Endothelial cell of umbilical vein (primary cell): ENCODE measurements at regions not wholly inside any gene's neighbourhood (a gene's known extent, or its start where the extent isn't known, plus 50 kb on each side); places are given as distances from the start of the nearest gene placed in this dataset.

ENCODE experiments used
- BruUV-seq: library from RNA; stranded (reverse); fragments of 400-500 nt; replicated peaks from 2 replicates; lab custom pipeline; 2021; lab: Mats Ljungman, UMichigan
- CTCF ChIA-PET: fragments of 300-600, 350-600 bp; sonication (Branson Sonifier 250); formaldehyde crosslinking; loops from one replicate; lab custom pipeline; 2021; ENCODE audit warnings: antibody characterized with exemption, inconsistent platforms; lab: Charles Lee
- POLR2A ChIA-PET: fragments of 300-600, 350-600 bp; sonication (Branson Sonifier 250); formaldehyde crosslinking; loops from one replicate; lab custom pipeline; 2021; ENCODE audit warnings: antibody characterized with exemption, inconsistent platforms; lab: Charles Lee
- DNase-seq: peaks from one replicate; pipeline ENCODE4 v3.0.0-alpha.2; 2011; ENCODE audit warnings: low read depth, low spot score
- FAIRE-seq: peaks from 2 replicates; lab custom pipeline; 2011; peaks lifted over from hg19 to GRCh38; lab: Jason Lieb, UNC
- H2AFZ ChIP-seq: 2 replicates; pipeline ENCODE4 v1.6.0; 2012; ENCODE audit warnings: low read depth, low read length, control low read depth, inconsistent platforms
- H3K27ac ChIP-seq: 2 replicates; pipeline ENCODE4 v1.5.1; 2011; ENCODE audit warnings: low read depth, mild to moderate bottlenecking, control low read depth, low read length, moderate library complexity; ENCODE audit not compliant: insufficient read depth
- H3K27me3 ChIP-seq, 2 experiments: 2 replicates each; pipeline versions ENCODE4 v1.6.0 to v1.6.1; 2011; ENCODE audit warnings: low read length in 2 of 2, mixed read lengths in 1 of 2; ENCODE audit not compliant: control insufficient read depth in 2 of 2, insufficient read depth in 2 of 2
- H3K36me3 ChIP-seq, 2 experiments: 2 replicates in 1 of 2; 3 replicates in 1 of 2; pipeline ENCODE4 v1.5.1; 2011; ENCODE audit warnings: low read length in 2 of 2, mild to moderate bottlenecking in 1 of 2, moderate library complexity in 1 of 2; ENCODE audit not compliant: control insufficient read depth in 2 of 2, insufficient read depth in 2 of 2; ENCODE audit errors: extremely low read depth in 1 of 2
- H3K4me1 ChIP-seq: 3 replicates; pipeline ENCODE4 v1.5.1; 2011; ENCODE audit warnings: mild to moderate bottlenecking, low read length; ENCODE audit not compliant: control insufficient read depth, insufficient read depth; ENCODE audit errors: extremely low read depth
- H3K4me2 ChIP-seq: 2 replicates; pipeline ENCODE4 v1.6.1; 2011; ENCODE audit warnings: low read length, control low read depth, mixed read lengths; ENCODE audit not compliant: insufficient read depth
- H3K4me3 ChIP-seq, 3 experiments: fragments of 200-600 bp in 1 of 3; sonication (generic), shearing (Covaris generic) in 1 of 3; replicated peaks in 1 of 3; 2 replicates each; pipeline ENCODE4 v1.5.1; 2011 to 2016; ENCODE audit warnings: control low read depth in 3 of 3, low read length in 3 of 3, mild to moderate bottlenecking in 2 of 3, inconsistent platforms in 1 of 3, low read depth in 1 of 3, moderate library complexity in 1 of 3; ENCODE audit not compliant: insufficient read depth in 1 of 3
- H3K79me2 ChIP-seq: 2 replicates; pipeline ENCODE4 v1.6.0; 2012; ENCODE audit warnings: low read length, inconsistent platforms; ENCODE audit not compliant: control insufficient read depth, insufficient read depth
- H3K9ac ChIP-seq: replicated peaks from 2 replicates; pipeline ENCODE3; 2011; ENCODE audit warnings: low read length, control low read depth; ENCODE audit not compliant: insufficient read depth; ENCODE audit errors: extremely low read depth
- H3K9me1 ChIP-seq: replicated peaks from 3 replicates; pipeline ENCODE4 v1.6.0; 2011; ENCODE audit warnings: mild to moderate bottlenecking, low read length; ENCODE audit not compliant: control insufficient read depth, insufficient read depth; ENCODE audit errors: extremely low read depth
- H3K9me3 ChIP-seq: replicated peaks from 2 replicates; pipeline ENCODE4 v1.5.1; 2012; ENCODE audit warnings: low read length, inconsistent platforms; ENCODE audit not compliant: control insufficient read depth, insufficient read depth
- H4K20me1 ChIP-seq: replicated peaks from 2 replicates; pipeline ENCODE3; 2011; ENCODE audit warnings: mild to moderate bottlenecking, low read length; ENCODE audit not compliant: control insufficient read depth, insufficient read depth; ENCODE audit errors: extremely low read depth
- CTCF ChIP-seq, 2 donors: IDR thresholded peaks; 1 replicate in 1 of 2; 2 replicates in 1 of 2; pipeline ENCODE4 v1.5.1; 2011; ENCODE audit warnings: low read length in 2 of 2, mild to moderate bottlenecking in 2 of 2, moderate library complexity in 2 of 2, control low read depth in 1 of 2, inconsistent platforms in 1 of 2, low read depth in 1 of 2; ENCODE audit not compliant: insufficient read depth in 1 of 2; ENCODE audit errors: extremely low read depth in 1 of 2
- EZH2 ChIP-seq: IDR thresholded peaks from 2 replicates; pipeline ENCODE4 v1.6.1; 2012; ENCODE audit warnings: borderline replicate concordance, low read depth, mild to moderate bottlenecking, moderate library complexity, low read length, inconsistent platforms; ENCODE audit not compliant: severe bottlenecking
- GATA2 ChIP-seq: IDR thresholded peaks from 2 replicates; pipeline ENCODE4 v1.7.0; 2011; ENCODE audit warnings: low read depth, mild to moderate bottlenecking, moderate library complexity, mixed read lengths, low read length; ENCODE audit not compliant: insufficient read length, insufficient read depth
- JUN ChIP-seq: IDR thresholded peaks from 2 replicates; pipeline ENCODE4 v1.6.1; 2011; ENCODE audit warnings: borderline replicate concordance, low read depth; ENCODE audit not compliant: insufficient read length, insufficient read depth
- MYC ChIP-seq: IDR thresholded peaks from one replicate; pipeline ENCODE4 v1.6.1; 2011; ENCODE audit warnings: mild to moderate bottlenecking, low read depth, low read length
- POLR2A ChIP-seq: IDR thresholded peaks from 2 replicates; pipeline ENCODE4 v1.6.1; 2012; ENCODE audit warnings: low read depth, mild to moderate bottlenecking, control low read depth, low read length
- POLR2AphosphoS5 ChIP-seq: IDR thresholded peaks from 2 replicates; pipeline ENCODE4 v1.6.1; 2012; ENCODE audit warnings: low read depth, mild to moderate bottlenecking, control low read depth, low read length, moderate library complexity; ENCODE audit not compliant: insufficient read depth
- dilution Hi-C: fragments of 300-500 bp; cut with MboI; formaldehyde crosslinking; loops from one replicate; pipeline ENCODE4 v1.15.0; 2019; ENCODE audit warnings: low sequenced_read_pairs; ENCODE audit not compliant: extremely low pct_ligation_motif_present
- intact Hi-C: fragments of 100-400 bp; cut with micrococcal nuclease; formaldehyde crosslinking; loops from one replicate; pipeline ENCODE4 v1.10.0; 2022
- TF ChIP-seq, protein P1 (sequence below): IDR thresholded peaks from 2 replicates; pipeline ENCODE4 v1.6.1; 2011; ENCODE audit not compliant: insufficient read depth, insufficient read length

GRCh38 chr9:23502004-23502403 lies 324.0 kb downstream of the ELAVL2 start:
- dilution Hi-C loops, result no loop called here
- Histone ChIP-seq H3K9ac (no peak overlapping the region), H3K4me1 (no peaks in the 10 kb centered on the region), H3K27me3 (no peaks in the 10 kb centered on the region), H3K4me3 (no peak overlapping the region), H3K27ac (no peak overlapping the region), H3K79me2 (no peaks in the 10 kb centered on the region), H2AFZ (no peak overlapping the region), H3K4me2 (no peak overlapping the region), H3K36me3 (no peaks in the 10 kb centered on the region), H3K9me1 (no peaks in the 10 kb centered on the region), H3K9me3 (no peaks in the 10 kb centered on the region), H4K20me1 (no peaks in the 10 kb centered on the region)
- CTCF ChIA-PET, result no interaction called here
- TF ChIP-seq, protein P1, sequence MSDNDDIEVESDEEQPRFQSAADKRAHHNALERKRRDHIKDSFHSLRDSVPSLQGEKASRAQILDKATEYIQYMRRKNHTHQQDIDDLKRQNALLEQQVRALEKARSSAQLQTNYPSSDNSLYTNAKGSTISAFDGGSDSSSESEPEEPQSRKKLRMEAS, result no peak
- TF ChIP-seq EZH2, result no peak
- no peak for TF ChIP-seq JUN
- no peak for TF ChIP-seq GATA2
- TF ChIP-seq CTCF (IDR thresholded peaks at IDR 0.05; ENCODE audit: extremely low read depth in 1 of 2, insufficient read depth in 1 of 2, low read depth in 1 of 2, low read length in 2 of 2), result no peak
- intact Hi-C loops, result no loop called here
- no TSS peak for BruUV-seq
- FAIRE-seq (no peak), DNase-seq (no peak)
- POLR2A ChIA-PET, result no interaction called here

DNA sequence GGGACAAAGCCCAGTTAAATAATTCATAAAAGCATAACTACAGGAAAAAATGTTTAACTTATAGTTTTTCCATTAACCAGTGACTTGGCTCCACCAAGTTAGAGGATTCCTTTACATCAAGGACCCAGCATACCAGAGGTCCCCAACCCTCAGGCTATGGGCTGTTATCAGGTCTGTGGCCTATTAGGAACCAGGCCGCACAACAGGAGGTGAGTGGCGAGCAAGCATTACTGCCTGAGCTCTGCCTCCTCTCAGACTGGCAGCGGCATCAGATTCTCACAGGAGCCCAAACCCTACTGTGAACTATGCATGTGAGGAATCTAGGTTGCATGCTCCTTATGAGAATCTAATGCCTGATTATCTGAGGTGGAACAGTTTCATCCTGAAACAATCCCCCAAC lies 303.1 kb downstream of the ELAVL2 start:
- H3K9me1 ChIP-seq, result no peaks in the 10 kb centered on the region
- no peaks in the 10 kb centered on the region for H4K20me1 ChIP-seq
- dilution Hi-C loops (no loop called here), intact Hi-C loops (no loop called here)
- H3K27me3 ChIP-seq, result no peaks in the 10 kb centered on the region
- no peak overlapping the region for H3K9ac ChIP-seq
- no peak overlapping the region for H3K4me2 ChIP-seq
- H3K4me1 ChIP-seq, result no peaks in the 10 kb centered on the region
- CTCF ChIA-PET, result no interaction called here
- H3K27ac ChIP-seq, result no peak overlapping the region
- no peak for FAIRE-seq
- no peak overlapping the region for H2AFZ ChIP-seq
- POLR2A ChIA-PET, result no interaction called here
- H3K36me3 ChIP-seq, result no peaks in the 10 kb centered on the region
- no peak for DNase-seq
- no peaks in the 10 kb centered on the region for H3K79me2 ChIP-seq
- no TSS peak for BruUV-seq
- TF ChIP-seq GATA2 (no peak), POLR2AphosphoS5 (no peak), JUN (no peak), MYC (no peak), POLR2A (no peak)
- TF ChIP-seq, protein P1, result no peak
- H3K4me3 ChIP-seq, result no peak overlapping the region
- no peaks in the 10 kb centered on the region for H3K9me3 ChIP-seq
